ENCODE measurements at regions not wholly inside any gene's neighbourhood (a gene's known extent, or its start where the extent isn't known, plus 50 kb on each side); places are given as distances from the start of the nearest gene placed in this dataset.

GRCh38 chr2:57848723-57849122 is 197.9 kb upstream of the VRK2 start:
- Histone ChIP-seq H2AFZ (no peak overlapping the region), H4K20me1 (ENCODE audit: insufficient read depth) (no peaks in the 10 kb centered on the region), H3K4me2 (ENCODE audit: unreplicated experiment) (no peak overlapping the region), H3K27ac (no peak overlapping the region), H3F3A (ENCODE audit: insufficient read depth) (no peaks in the 10 kb centered on the region), H3K9me2 (ENCODE audit: insufficient read depth) (no peaks in the 10 kb centered on the region), H3K79me2 (ENCODE audit: insufficient read depth) (no peaks in the 10 kb centered on the region), H3K27me3 (replicated peaks; ENCODE audit: insufficient read depth) (no peaks in the 10 kb centered on the region), H3K9me3 (ENCODE audit: low read depth) (no peaks in the 10 kb centered on the region), H3K4me3 (no peak overlapping the region), H3K36me3 (ENCODE audit: low read depth) (no peaks in the 10 kb centered on the region), H3K9ac (no peak overlapping the region), H3K4me1 (ENCODE audit: insufficient read depth) (no peaks in the 10 kb centered on the region)
- in situ Hi-C loops (cut with MboI): no loop called here
- DNase-seq: no peak
- TF ChIP-seq EZH2phosphoT487 (IDR thresholded peaks at IDR 0.05; ENCODE audit: insufficient read depth, low read depth) (no peak), EZH2 (IDR thresholded peaks at IDR 0.05; ENCODE audit: insufficient read depth, poor library complexity, severe bottlenecking) (no peak)
- WGBS, 2 experiments (ENCODE audit: low coverage in 1 of 2, low lambda C conversion rate in 2 of 2, missing lambda C conversion rate in 2 of 2): 31 to 38% methylated on average over 4 of the region's 4 CpGs

- H4K20me1 ChIP-seq (ENCODE audit: insufficient read depth): no peaks in the 10 kb centered on the region
- H3K79me2 ChIP-seq (ENCODE audit: insufficient read depth): no peaks in the 10 kb centered on the region
- no peak overlapping the region for H3K27ac ChIP-seq
- no peaks in the 10 kb centered on the region for H3F3A ChIP-seq (ENCODE audit: insufficient read depth)
- no peak overlapping the region for H3K4me3 ChIP-seq
- 65 to 75% methylated on average over 3 of the region's 3 CpGs for WGBS, 2 experiments (ENCODE audit: low coverage in 1 of 2, low lambda C conversion rate in 2 of 2, missing lambda C conversion rate in 2 of 2)
- no peaks in the 10 kb centered on the region for H3K9me2 ChIP-seq (ENCODE audit: insufficient read depth)
- DNase-seq: no peak
- H3K9ac ChIP-seq: no peak overlapping the region
- no peak overlapping the region for H3K4me2 ChIP-seq (ENCODE audit: unreplicated experiment)
- TF ChIP-seq EZH2phosphoT487 (IDR thresholded peaks at IDR 0.05; ENCODE audit: insufficient read depth, low read depth) (no peak), EZH2 (IDR thresholded peaks at IDR 0.05; ENCODE audit: insufficient read depth, poor library complexity, severe bottlenecking) (no peak)
- in situ Hi-C loops (cut with MboI): no loop called here
- H3K27me3 ChIP-seq (replicated peaks; ENCODE audit: insufficient read depth): no peaks in the 10 kb centered on the region
- no peaks in the 10 kb centered on the region for H3K36me3 ChIP-seq (ENCODE audit: low read depth)
- no peak overlapping the region for H2AFZ ChIP-seq
- no peaks in the 10 kb centered on the region for H3K4me1 ChIP-seq (ENCODE audit: insufficient read depth)
- no peaks in the 10 kb centered on the region for H3K9me3 ChIP-seq (ENCODE audit: low read depth)
These were observed 196.8 kb upstream of the VRK2 start for GRCh38 chr2:57849843-57850242.

GRCh38 chr2:57850415-57851130 is 196.0 kb upstream of the VRK2 start:
- H3K9me3 ChIP-seq (ENCODE audit: low read depth): no peaks in the 10 kb centered on the region
- no peaks in the 10 kb centered on the region for H4K20me1 ChIP-seq (ENCODE audit: insufficient read depth)
- no peaks in the 10 kb centered on the region for H3K9me2 ChIP-seq (ENCODE audit: insufficient read depth)
- no peaks in the 10 kb centered on the region for H3K79me2 ChIP-seq (ENCODE audit: insufficient read depth)
- in situ Hi-C loops (cut with MboI): no loop called here
- H3K36me3 ChIP-seq (ENCODE audit: low read depth): no peaks in the 10 kb centered on the region
- WGBS, 2 experiments (ENCODE audit: low coverage in 1 of 2, low lambda C conversion rate in 2 of 2, missing lambda C conversion rate in 2 of 2): 51 to 53% methylated on average over 15 of the region's 15 CpGs
- H3K4me1 ChIP-seq (ENCODE audit: insufficient read depth): no peaks in the 10 kb centered on the region
- no peak overlapping the region for H3K4me2 ChIP-seq (ENCODE audit: unreplicated experiment)
- no peak for DNase-seq
- TF ChIP-seq EZH2phosphoT487 (IDR thresholded peaks at IDR 0.05; ENCODE audit: insufficient read depth, low read depth) (no peak), EZH2 (IDR thresholded peaks at IDR 0.05; ENCODE audit: insufficient read depth, poor library complexity, severe bottlenecking) (no peak)
- H2AFZ ChIP-seq: no peak overlapping the region
- H3K27ac ChIP-seq: no peak overlapping the region
- H3K27me3 ChIP-seq (replicated peaks; ENCODE audit: insufficient read depth): no peaks in the 10 kb centered on the region
- no peak overlapping the region for H3K9ac ChIP-seq
- H3F3A ChIP-seq (ENCODE audit: insufficient read depth): no peaks in the 10 kb centered on the region
- no peak overlapping the region for H3K4me3 ChIP-seq

GRCh38 chr2:57855212-57855611 is 191.4 kb upstream of the VRK2 start:
- H3K9me3 ChIP-seq (ENCODE audit: low read depth): no peaks in the 10 kb centered on the region
- H3F3A ChIP-seq (ENCODE audit: insufficient read depth): no peaks in the 10 kb centered on the region
- H3K4me2 ChIP-seq (ENCODE audit: unreplicated experiment): no peak overlapping the region
- no peaks in the 10 kb centered on the region for H3K4me1 ChIP-seq (ENCODE audit: insufficient read depth)
- H2AFZ ChIP-seq: no peak overlapping the region
- no peak overlapping the region for H3K27ac ChIP-seq
- no peaks in the 10 kb centered on the region for H3K9me2 ChIP-seq (ENCODE audit: insufficient read depth)
- no peaks in the 10 kb centered on the region for H3K79me2 ChIP-seq (ENCODE audit: insufficient read depth)
- H3K9ac ChIP-seq: no peak overlapping the region
- H3K27me3 ChIP-seq (replicated peaks; ENCODE audit: insufficient read depth): no peaks in the 10 kb centered on the region
- no peak for DNase-seq
- H4K20me1 ChIP-seq (ENCODE audit: insufficient read depth): no peaks in the 10 kb centered on the region
- no peaks in the 10 kb centered on the region for H3K36me3 ChIP-seq (ENCODE audit: low read depth)
- TF ChIP-seq EZH2 (IDR thresholded peaks at IDR 0.05; ENCODE audit: insufficient read depth, poor library complexity, severe bottlenecking) (no peak), EZH2phosphoT487 (IDR thresholded peaks at IDR 0.05; ENCODE audit: insufficient read depth, low read depth) (no peak)
- in situ Hi-C loops (cut with MboI): no loop called here
- H3K4me3 ChIP-seq: no peak overlapping the region

- Histone ChIP-seq H3K9me2 (ENCODE audit: insufficient read depth) (no peaks in the 10 kb centered on the region), H3K27ac (no peak overlapping the region), H3K4me1 (ENCODE audit: insufficient read depth) (peaks cover 3% of the 10 kb centered on the region; the same call in 1 of the 2 replicates), H3K4me2 (ENCODE audit: unreplicated experiment) (no peak overlapping the region), H3K9me3 (ENCODE audit: low read depth) (no peaks in the 10 kb centered on the region), H3K9ac (no peak overlapping the region), H3K36me3 (ENCODE audit: low read depth) (no peaks in the 10 kb centered on the region), H3F3A (ENCODE audit: insufficient read depth) (no peaks in the 10 kb centered on the region), H3K79me2 (ENCODE audit: insufficient read depth) (no peaks in the 10 kb centered on the region), H3K27me3 (replicated peaks; ENCODE audit: insufficient read depth) (no peaks in the 10 kb centered on the region), H4K20me1 (ENCODE audit: insufficient read depth) (no peaks in the 10 kb centered on the region), H2AFZ (no peak overlapping the region), H3K4me3 (no peak overlapping the region)
- DNase-seq: no peak
- TF ChIP-seq EZH2phosphoT487 (IDR thresholded peaks at IDR 0.05; ENCODE audit: insufficient read depth, low read depth): no peak
- TF ChIP-seq EZH2 (IDR thresholded peaks at IDR 0.05; ENCODE audit: insufficient read depth, poor library complexity, severe bottlenecking): no peak
- WGBS, 2 experiments (ENCODE audit: low coverage in 1 of 2, low lambda C conversion rate in 2 of 2, missing lambda C conversion rate in 2 of 2): 82 to 88% methylated on average over 2 of the region's 2 CpGs
- in situ Hi-C loops (cut with MboI): no loop called here
These were observed 186.9 kb upstream of the VRK2 start for GRCh38 chr2:57859755-57860154.

Measured in GM23248 (cell line).